Astrocyte of the cerebellum (primary cell): ENCODE measurements at regions not wholly inside any gene's neighbourhood (a gene's known extent, or its start where the extent isn't known, plus 50 kb on each side); places are given as distances from the start of the nearest gene placed in this dataset.

Experiments
- DNase-seq: peaks from one replicate; pipeline ENCODE4 v3.0.0-alpha.2; 2011; ENCODE audit warnings: low read depth
- H3K4me3 ChIP-seq: 2 replicates; pipeline ENCODE4 v1.5.1; 2011; ENCODE audit warnings: mild to moderate bottlenecking, low read depth, low read length, moderate library complexity
- in situ Hi-C: cut with HindIII; loops from 2 replicates; pipeline ENCODE4 v1.10.0; 2017; ENCODE audit warnings: low sequenced_read_pairs
- TF ChIP-seq, protein P1 (sequence below): IDR thresholded peaks from 2 replicates; pipeline ENCODE4 v1.5.1; 2012; ENCODE audit warnings: low read length, low read depth, moderate library complexity, mild to moderate bottlenecking; ENCODE audit errors: missing control alignments

DNA sequence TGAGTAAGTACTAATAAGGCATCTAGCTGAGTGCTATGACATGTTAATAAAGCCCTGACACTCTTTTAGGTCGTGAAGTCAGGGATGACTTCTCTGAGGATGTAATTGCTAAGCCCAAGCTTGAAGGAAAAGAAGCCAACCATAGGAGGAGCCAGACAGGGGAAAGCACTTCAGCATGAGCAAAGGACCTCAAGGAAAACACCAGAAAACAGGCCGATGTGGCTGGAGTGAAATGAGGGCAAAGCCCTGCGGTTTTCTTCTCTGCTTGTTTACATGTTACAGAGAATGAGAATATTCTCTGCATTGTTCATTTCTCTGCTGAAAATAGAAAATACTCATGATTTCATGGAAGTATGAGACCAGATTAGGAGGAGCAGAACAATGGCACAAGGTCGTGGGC is 112.5 kb upstream of the ARHGAP28 start:
- in situ Hi-C loops: loop anchor here (5.0 kb wide), 1 partner anchor 60 kb away; no protein-coding TSS in a partner anchor
- TF ChIP-seq, protein P1, sequence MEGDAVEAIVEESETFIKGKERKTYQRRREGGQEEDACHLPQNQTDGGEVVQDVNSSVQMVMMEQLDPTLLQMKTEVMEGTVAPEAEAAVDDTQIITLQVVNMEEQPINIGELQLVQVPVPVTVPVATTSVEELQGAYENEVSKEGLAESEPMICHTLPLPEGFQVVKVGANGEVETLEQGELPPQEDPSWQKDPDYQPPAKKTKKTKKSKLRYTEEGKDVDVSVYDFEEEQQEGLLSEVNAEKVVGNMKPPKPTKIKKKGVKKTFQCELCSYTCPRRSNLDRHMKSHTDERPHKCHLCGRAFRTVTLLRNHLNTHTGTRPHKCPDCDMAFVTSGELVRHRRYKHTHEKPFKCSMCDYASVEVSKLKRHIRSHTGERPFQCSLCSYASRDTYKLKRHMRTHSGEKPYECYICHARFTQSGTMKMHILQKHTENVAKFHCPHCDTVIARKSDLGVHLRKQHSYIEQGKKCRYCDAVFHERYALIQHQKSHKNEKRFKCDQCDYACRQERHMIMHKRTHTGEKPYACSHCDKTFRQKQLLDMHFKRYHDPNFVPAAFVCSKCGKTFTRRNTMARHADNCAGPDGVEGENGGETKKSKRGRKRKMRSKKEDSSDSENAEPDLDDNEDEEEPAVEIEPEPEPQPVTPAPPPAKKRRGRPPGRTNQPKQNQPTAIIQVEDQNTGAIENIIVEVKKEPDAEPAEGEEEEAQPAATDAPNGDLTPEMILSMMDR: no peak
- no peak overlapping the region for H3K4me3 ChIP-seq
- no peak for DNase-seq

DNA sequence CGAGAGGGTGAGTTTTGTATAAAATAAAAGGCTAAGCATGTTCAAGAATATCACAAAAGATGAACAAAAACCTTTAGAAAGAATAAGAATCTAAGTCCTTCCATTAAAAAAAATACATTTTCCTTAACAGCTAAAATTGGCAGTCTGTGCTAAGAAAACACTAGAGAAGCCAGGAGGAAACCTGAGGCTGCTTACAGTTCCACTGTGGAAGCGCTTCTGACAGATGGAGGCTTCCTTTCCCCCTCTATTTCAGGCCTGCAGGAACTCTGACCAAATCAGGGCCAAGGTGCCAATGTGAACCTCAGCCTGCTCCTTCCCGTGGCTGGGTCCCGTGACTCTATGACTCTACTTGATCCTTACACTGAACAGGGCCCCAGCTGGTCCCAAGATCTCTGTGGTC is 108.1 kb upstream of the ARHGAP28 start:
- DNase-seq: no peak
- in situ Hi-C loops: loop anchor here (10.0 kb wide), 1 partner anchor 253 kb away; no protein-coding TSS in a partner anchor
- no peak overlapping the region for H3K4me3 ChIP-seq
- TF ChIP-seq, protein P1: no peak

- H3K4me3 ChIP-seq: no peak overlapping the region
- DNase-seq: no peak
- TF ChIP-seq, protein P1: no peak
- in situ Hi-C loops: loop anchor here (10.0 kb wide), 1 partner anchor 252 kb away; no protein-coding TSS in a partner anchor
These were observed 106.2 kb upstream of the ARHGAP28 start for GRCh38 chr18:6623278-6623677.

DNA sequence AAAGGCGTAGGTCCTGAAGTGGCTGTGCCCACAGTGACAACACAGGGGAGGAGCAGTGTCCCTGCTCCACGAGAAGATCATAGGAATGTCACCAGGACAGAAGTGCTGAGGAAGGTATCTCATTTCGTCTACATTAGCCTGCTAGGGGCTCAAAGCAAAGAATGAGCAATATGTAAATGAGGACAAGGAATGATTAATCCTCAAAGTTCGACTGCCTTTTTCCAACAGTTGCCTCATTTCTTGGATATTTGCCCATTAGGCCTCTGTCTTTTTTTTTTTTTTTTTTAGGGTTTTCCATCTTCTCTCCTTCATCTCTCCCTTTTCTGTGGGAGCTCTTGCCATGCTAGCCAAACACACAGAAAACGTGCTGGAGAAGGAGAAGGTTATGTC is 105.2 kb upstream of the ARHGAP28 start:
- TF ChIP-seq, protein P1: no peak
- H3K4me3 ChIP-seq: no peak overlapping the region
- in situ Hi-C loops: loop anchor here (10.0 kb wide), 1 partner anchor 251 kb away; no protein-coding TSS in a partner anchor
- DNase-seq: peak; percentile 51

DNA sequence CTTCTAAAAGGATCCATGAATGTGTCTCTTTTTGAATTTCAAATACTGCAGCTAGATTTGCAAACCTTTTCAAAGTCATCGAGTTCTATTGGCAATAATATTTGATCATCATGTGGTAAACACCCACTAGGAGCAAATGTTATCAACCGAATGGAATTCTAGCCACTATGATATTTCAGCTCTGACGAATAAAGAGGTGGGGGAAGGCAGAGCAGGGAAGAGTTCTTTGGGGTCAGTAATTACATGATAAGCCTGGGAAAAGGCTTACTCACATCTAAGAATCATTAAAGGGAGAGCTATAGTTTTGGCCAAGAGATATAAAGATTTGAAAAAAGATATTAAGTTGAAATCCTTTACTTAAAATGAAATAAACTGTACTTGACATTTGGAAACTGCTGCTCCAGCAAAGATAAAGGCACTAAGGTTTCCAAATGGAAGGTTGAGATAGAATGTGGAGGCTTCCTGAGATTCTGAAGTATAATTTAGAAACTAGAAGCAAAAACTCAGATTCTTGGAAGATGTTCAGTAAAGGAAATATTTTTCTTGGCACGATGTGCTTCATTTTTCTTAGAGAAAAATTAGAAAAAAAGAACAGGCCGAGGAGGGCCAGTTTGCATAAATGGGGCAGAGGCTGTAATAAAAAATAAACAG is 104.7 kb upstream of the ARHGAP28 start:
- in situ Hi-C loops: loop anchor here (10.0 kb wide), 1 partner anchor 250 kb away; no protein-coding TSS in a partner anchor
- H3K4me3 ChIP-seq: no peak overlapping the region
- TF ChIP-seq, protein P1: no peak
- peak; percentile 60 for DNase-seq

DNA sequence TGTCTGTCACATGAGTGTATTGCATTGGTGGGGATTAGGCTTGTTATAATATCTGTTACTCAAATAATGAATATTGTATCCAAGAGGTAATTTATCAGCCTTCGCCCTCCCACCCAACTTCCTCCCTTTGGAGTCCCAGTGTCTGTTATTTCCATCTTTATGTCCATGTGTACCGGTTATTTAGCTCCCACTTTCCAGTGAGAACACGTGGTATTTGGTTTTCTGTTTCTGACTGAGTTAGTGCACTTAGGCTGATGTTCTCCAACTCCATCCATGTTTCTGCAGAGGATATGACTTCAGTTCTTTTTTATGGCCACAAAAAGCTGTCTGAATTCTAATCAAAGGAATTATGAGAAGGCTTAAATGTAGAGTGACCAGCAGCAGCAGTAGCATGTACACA is 104.0 kb upstream of the ARHGAP28 start:
- no peak for DNase-seq
- H3K4me3 ChIP-seq: no peak overlapping the region
- in situ Hi-C loops: loop anchor here (10.0 kb wide), 1 partner anchor 249 kb away; no protein-coding TSS in a partner anchor
- TF ChIP-seq, protein P1: no peak
